HepG2 (cell line): ENCODE measurements at regions not wholly inside any gene's neighbourhood (a gene's known extent, or its start where the extent isn't known, plus 50 kb on each side); places are given as distances from the start of the nearest gene placed in this dataset.

Experiments
- ATAC-seq: fragments of 200-7000 bp; cut with Tn5 transposase; 3 replicates; pipeline ENCODE4 v1.9.1; 2020; ENCODE audit warnings: mild to moderate bottlenecking, moderate library complexity
- BruUV-seq: library from RNA; stranded (reverse); fragments of 400-500 nt; replicated peaks from 2 replicates; lab custom pipeline; 2021; lab: Mats Ljungman, UMichigan
- CTCF ChIA-PET: fragments of 300-600 bp; formaldehyde crosslinking; extraction: SDS; loops from one replicate; lab custom pipeline; 2021; ENCODE audit warnings: low total read pairs, inconsistent platforms, low intra/inter-chr PET ratio; lab: Yijun Ruan, JAX
- POLR2A ChIA-PET: fragments of 350-600 bp; sonication (Branson Sonifier 250); formaldehyde crosslinking; loops from one replicate; lab custom pipeline; 2020; ENCODE audit warnings: antibody characterized with exemption, inconsistent platforms; lab: Yijun Ruan, JAX
- DNase-seq: peaks from one replicate; pipeline ENCODE4 v3.0.0-alpha.2; 2015; ENCODE audit warnings: low spot score
- FAIRE-seq: peaks from 3 replicates; lab custom pipeline; 2011; peaks lifted over from hg19 to GRCh38; lab: Jason Lieb, UNC
- H2AFZ ChIP-seq: one replicate; pipeline ENCODE4 v1.6.1; 2011; ENCODE audit warnings: low read length, inconsistent platforms
- H3K27ac ChIP-seq: fragments of 300-600 bp; 3 replicates; pipeline ENCODE4 v1.8.0; 2011; ENCODE audit warnings: mixed run types, mild to moderate bottlenecking, mixed read lengths, low read length, inconsistent platforms; ENCODE audit not compliant: insufficient read depth; ENCODE audit errors: extremely low read length
- H3K27me3 ChIP-seq, 2 experiments: fragments of 200-600 bp in 1 of 2; 2 replicates in 1 of 2; 3 replicates in 1 of 2; pipeline versions ENCODE4 v1.6.0 to v1.8.0; 2011; ENCODE audit warnings: low read length in 2 of 2, mild to moderate bottlenecking in 2 of 2, moderate library complexity in 2 of 2, inconsistent platforms in 1 of 2; ENCODE audit not compliant: insufficient read depth in 2 of 2, control insufficient read depth in 1 of 2
- H3K36me3 ChIP-seq, 2 experiments: fragments of 200-600 bp in 1 of 2; replicated peaks in 1 of 2; 2 replicates in 1 of 2; 3 replicates in 1 of 2; pipeline versions ENCODE4 v1.5.1 to v1.8.0; 2011; ENCODE audit warnings: low read length in 2 of 2, inconsistent platforms in 1 of 2; ENCODE audit not compliant: insufficient read depth in 2 of 2, control insufficient read depth in 1 of 2
- H3K4me1 ChIP-seq: 2 replicates; pipeline ENCODE4 v1.5.1; 2012; ENCODE audit warnings: low read length, inconsistent platforms; ENCODE audit not compliant: insufficient read depth
- H3K4me2 ChIP-seq: 2 replicates; pipeline ENCODE4 v1.6.0; 2011; ENCODE audit warnings: low read depth, low read length, inconsistent platforms
- H3K4me3 ChIP-seq, 3 experiments: fragments of 200-600 bp in 1 of 3; sonication (generic), shearing (Covaris generic) in 1 of 3; replicated peaks in 1 of 3; 2 replicates each; pipeline ENCODE4 v1.5.1; 2011 to 2016; ENCODE audit warnings: low read length in 3 of 3, inconsistent platforms in 2 of 3, low read depth in 2 of 3, mild to moderate bottlenecking in 2 of 3, control low read depth in 1 of 3, mixed read lengths in 1 of 3; ENCODE audit not compliant: insufficient read depth in 1 of 3
- H3K79me2 ChIP-seq: one replicate; pipeline ENCODE4 v1.6.1; 2011; ENCODE audit warnings: low read length, inconsistent platforms; ENCODE audit not compliant: insufficient read depth
- H3K9ac ChIP-seq: 2 replicates; pipeline ENCODE4 v1.6.0; 2011; ENCODE audit warnings: mild to moderate bottlenecking, low read depth, low read length, inconsistent platforms; ENCODE audit not compliant: insufficient read depth
- H3K9me3 ChIP-seq: 2 replicates; pipeline ENCODE4 v1.5.1; 2012; ENCODE audit warnings: mild to moderate bottlenecking, low read length
- H4K20me1 ChIP-seq: 2 replicates; pipeline ENCODE4 v1.6.0; 2011; ENCODE audit warnings: inconsistent platforms, mild to moderate bottlenecking, low read length, moderate library complexity; ENCODE audit not compliant: insufficient read depth
- ATAD3A ChIP-seq: sonication (generic); formaldehyde crosslinking; IDR thresholded peaks from 2 replicates; pipeline ENCODE4 v1.4.0; 2020; ENCODE audit warnings: missing genetic modification reagents
- FLYWCH1 ChIP-seq: sonication (generic); formaldehyde crosslinking; IDR thresholded peaks from 2 replicates; pipeline ENCODE4 v1.8.1; 2023; ENCODE audit warnings: mild to moderate bottlenecking, missing genetic modification reagents
- FOXJ3 ChIP-seq: sonication (generic); formaldehyde crosslinking; IDR thresholded peaks from 2 replicates; pipeline ENCODE4 v1.4.0; 2020; ENCODE audit warnings: missing genetic modification reagents, mild to moderate bottlenecking, borderline replicate concordance
- IKZF5 ChIP-seq: IDR thresholded peaks from 2 replicates; pipeline ENCODE4 v1.6.1; 2018; ENCODE audit warnings: missing genetic modification reagents, mild to moderate bottlenecking, missing compliant biosample characterization
- IRF2 ChIP-seq: IDR thresholded peaks from 2 replicates; pipeline ENCODE4 v1.6.1; 2018; ENCODE audit warnings: missing genetic modification reagents, missing compliant biosample characterization
- MIXL1 ChIP-seq: IDR thresholded peaks from 2 replicates; pipeline ENCODE4 v1.6.1; 2016
- NFE2L2 ChIP-seq: fragments of 150-350 bp; IDR thresholded peaks from 2 replicates; pipeline ENCODE4 v1.6.1; 2014; ENCODE audit warnings: low read length
- NR2F6 ChIP-seq, 2 experiments: IDR thresholded peaks; 2 replicates each; pipeline ENCODE4 v1.6.1; 2016; ENCODE audit warnings: antibody characterized with exemption in 1 of 2, mild to moderate bottlenecking in 1 of 2
- RBAK ChIP-seq: sonication (generic); formaldehyde crosslinking; IDR thresholded peaks from 2 replicates; pipeline ENCODE4 v1.5.1; 2020; ENCODE audit warnings: mild to moderate bottlenecking, missing genetic modification reagents
- ZNF234 ChIP-seq: sonication (generic); formaldehyde crosslinking; conservative IDR thresholded peaks from 2 replicates; pipeline ENCODE4 v1.5.1; 2020; ENCODE audit warnings: mild to moderate bottlenecking, missing genetic modification reagents
- ZNF331 ChIP-seq: sonication (generic); formaldehyde crosslinking; IDR thresholded peaks from 2 replicates; pipeline ENCODE4 v1.4.0; 2020; ENCODE audit warnings: missing genetic modification reagents
- ZNF577 ChIP-seq: sonication (generic); formaldehyde crosslinking; IDR thresholded peaks from 2 replicates; pipeline ENCODE4 v1.4.0; 2020; ENCODE audit warnings: mild to moderate bottlenecking, low read depth, missing genetic modification reagents, borderline replicate concordance
- WGBS: methylation state at CpG from one replicate; pipeline ENCODE4 v1.1.6; 2017; ENCODE audit warnings: low lambda C conversion rate; 5-methylcytosine and 5-hydroxymethylcytosine counted together
- in situ Hi-C: cut with HindIII; loops from 2 replicates; pipeline ENCODE4 v1.10.0; 2017; ENCODE audit warnings: low pct_unique_long_range_greater_than_20kb; ENCODE audit not compliant: extremely low pct_ligation_motif_present
- intact Hi-C: fragments of 100-400 bp; cut with micrococcal nuclease; formaldehyde crosslinking; loops from one replicate; pipeline ENCODE4 v1.10.0; 2022; ENCODE audit not compliant: unreplicated experiment
- TF ChIP-seq, protein P1 (sequence below): sonication (generic); formaldehyde crosslinking; IDR thresholded peaks from 2 replicates; pipeline ENCODE4 v1.4.0; 2020; ENCODE audit warnings: missing genetic modification reagents, borderline replicate concordance
- TF ChIP-seq, protein P2 (sequence below): sonication (generic); formaldehyde crosslinking; IDR thresholded peaks from 2 replicates; pipeline ENCODE4 v1.5.0; 2020; ENCODE audit warnings: mild to moderate bottlenecking, missing genetic modification reagents, moderate library complexity

GRCh38 chr10:124223711-124224085 lies 130.3 kb upstream of the CHST15 start:
- H3K4me1 ChIP-seq, result no peaks in the 10 kb centered on the region

More at GRCh38 chr10:124223711-124224085, 130.3 kb upstream of the CHST15 start:
- Histone ChIP-seq H3K4me3 (no peak overlapping the region), H3K4me2 (no peak overlapping the region), H2AFZ (no peak overlapping the region), H3K9ac (no peak overlapping the region), H3K9me3 (peaks cover 26% of the 10 kb centered on the region), H4K20me1 (no peaks in the 10 kb centered on the region), H3K27ac (no peak overlapping the region), H3K36me3 (no peaks in the 10 kb centered on the region), H3K79me2 (no peaks in the 10 kb centered on the region), H3K27me3 (peaks cover 0 to 25% of the 10 kb centered on the region in 2 experiments; a peak in 3 of 5 replicates)
- FAIRE-seq (no peak), ATAC-seq (no peak), DNase-seq (no peak)
- in situ Hi-C loops (no loop called here), intact Hi-C loops (no loop called here)
- no TSS peak for BruUV-seq
- WGBS, result 50% methylated on average over 2 of the region's 6 CpGs
- ChIA-PET POLR2A (no interaction called here), CTCF (no interaction called here)
- TF ChIP-seq NR2F6 (IDR thresholded peaks at IDR 0.05) (no peak), NR2F6 (CRISPR knock-in tag; IDR thresholded peaks at IDR 0.05) (no peak), IKZF5 (no peak), IRF2 (CRISPR knock-in tag) (no peak), NFE2L2 (no peak), FOXJ3 (CRISPR knock-in tag) (no peak), ZNF234 (no peak), ZNF577 (CRISPR knock-in tag) (no peak), MIXL1 (CRISPR knock-in tag) (no peak), FLYWCH1 (CRISPR knock-in tag) (no peak), RBAK (no peak), ATAD3A (CRISPR knock-in tag) (no peak), ZNF331 (no peak)
- TF ChIP-seq, protein P1, sequence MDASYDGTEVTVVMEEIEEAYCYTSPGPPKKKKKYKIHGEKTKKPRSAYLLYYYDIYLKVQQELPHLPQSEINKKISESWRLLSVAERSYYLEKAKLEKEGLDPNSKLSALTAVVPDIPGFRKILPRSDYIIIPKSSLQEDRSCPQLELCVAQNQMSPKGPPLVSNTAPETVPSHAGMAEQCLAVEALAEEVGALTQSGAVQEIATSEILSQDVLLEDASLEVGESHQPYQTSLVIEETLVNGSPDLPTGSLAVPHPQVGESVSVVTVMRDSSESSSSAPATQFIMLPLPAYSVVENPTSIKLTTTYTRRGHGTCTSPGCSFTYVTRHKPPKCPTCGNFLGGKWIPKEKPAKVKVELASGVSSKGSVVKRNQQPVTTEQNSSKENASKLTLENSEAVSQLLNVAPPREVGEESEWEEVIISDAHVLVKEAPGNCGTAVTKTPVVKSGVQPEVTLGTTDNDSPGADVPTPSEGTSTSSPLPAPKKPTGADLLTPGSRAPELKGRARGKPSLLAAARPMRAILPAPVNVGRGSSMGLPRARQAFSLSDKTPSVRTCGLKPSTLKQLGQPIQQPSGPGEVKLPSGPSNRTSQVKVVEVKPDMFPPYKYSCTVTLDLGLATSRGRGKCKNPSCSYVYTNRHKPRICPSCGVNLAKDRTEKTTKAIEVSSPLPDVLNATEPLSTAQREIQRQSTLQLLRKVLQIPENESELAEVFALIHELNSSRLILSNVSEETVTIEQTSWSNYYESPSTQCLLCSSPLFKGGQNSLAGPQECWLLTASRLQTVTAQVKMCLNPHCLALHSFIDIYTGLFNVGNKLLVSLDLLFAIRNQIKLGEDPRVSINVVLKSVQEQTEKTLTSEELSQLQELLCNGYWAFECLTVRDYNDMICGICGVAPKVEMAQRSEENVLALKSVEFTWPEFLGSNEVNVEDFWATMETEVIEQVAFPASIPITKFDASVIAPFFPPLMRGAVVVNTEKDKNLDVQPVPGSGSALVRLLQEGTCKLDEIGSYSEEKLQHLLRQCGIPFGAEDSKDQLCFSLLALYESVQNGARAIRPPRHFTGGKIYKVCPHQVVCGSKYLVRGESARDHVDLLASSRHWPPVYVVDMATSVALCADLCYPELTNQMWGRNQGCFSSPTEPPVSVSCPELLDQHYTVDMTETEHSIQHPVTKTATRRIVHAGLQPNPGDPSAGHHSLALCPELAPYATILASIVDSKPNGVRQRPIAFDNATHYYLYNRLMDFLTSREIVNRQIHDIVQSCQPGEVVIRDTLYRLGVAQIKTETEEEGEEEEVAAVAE (CRISPR knock-in tag), result no peak
- TF ChIP-seq, protein P2, sequence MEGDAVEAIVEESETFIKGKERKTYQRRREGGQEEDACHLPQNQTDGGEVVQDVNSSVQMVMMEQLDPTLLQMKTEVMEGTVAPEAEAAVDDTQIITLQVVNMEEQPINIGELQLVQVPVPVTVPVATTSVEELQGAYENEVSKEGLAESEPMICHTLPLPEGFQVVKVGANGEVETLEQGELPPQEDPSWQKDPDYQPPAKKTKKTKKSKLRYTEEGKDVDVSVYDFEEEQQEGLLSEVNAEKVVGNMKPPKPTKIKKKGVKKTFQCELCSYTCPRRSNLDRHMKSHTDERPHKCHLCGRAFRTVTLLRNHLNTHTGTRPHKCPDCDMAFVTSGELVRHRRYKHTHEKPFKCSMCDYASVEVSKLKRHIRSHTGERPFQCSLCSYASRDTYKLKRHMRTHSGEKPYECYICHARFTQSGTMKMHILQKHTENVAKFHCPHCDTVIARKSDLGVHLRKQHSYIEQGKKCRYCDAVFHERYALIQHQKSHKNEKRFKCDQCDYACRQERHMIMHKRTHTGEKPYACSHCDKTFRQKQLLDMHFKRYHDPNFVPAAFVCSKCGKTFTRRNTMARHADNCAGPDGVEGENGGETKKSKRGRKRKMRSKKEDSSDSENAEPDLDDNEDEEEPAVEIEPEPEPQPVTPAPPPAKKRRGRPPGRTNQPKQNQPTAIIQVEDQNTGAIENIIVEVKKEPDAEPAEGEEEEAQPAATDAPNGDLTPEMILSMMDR (CRISPR knock-in tag), result no peak
